ENCODE measurements at regions not wholly inside any gene's neighbourhood (a gene's known extent, or its start where the extent isn't known, plus 50 kb on each side); places are given as distances from the start of the nearest gene placed in this dataset.

- DNase-seq (ENCODE audit: low read depth) = no peak
Observed at GRCh38 chr19:46911456-46911855, 50.7 kb downstream of the ARHGAP35 start.

GRCh38 chr19:46913198-46913851 lies 52.5 kb downstream of the ARHGAP35 start:
- DNase-seq (ENCODE audit: low read depth) = no peak

GRCh38 chr19:46913852-46914430 lies 53.1 kb downstream of the ARHGAP35 start:
- DNase-seq (ENCODE audit: low read depth) = peak; percentile 38

GRCh38 chr19:46915386-46915785 lies 54.6 kb downstream of the ARHGAP35 start:
- no peak for DNase-seq (ENCODE audit: low read depth)

GRCh38 chr19:46917002-46917401 lies 56.2 kb downstream of the ARHGAP35 start:
- DNase-seq (ENCODE audit: low read depth) = no peak

GRCh38 chr19:46919324-46919723 lies 58.5 kb downstream of the ARHGAP35 start:
- DNase-seq (ENCODE audit: low read depth) = peak; percentile 78

- no peak for DNase-seq (ENCODE audit: low read depth)
Observed at GRCh38 chr19:46920362-46920761, 59.6 kb downstream of the ARHGAP35 start.

- DNase-seq (ENCODE audit: low read depth) = no peak
Observed at GRCh38 chr19:46921071-46921470, 60.3 kb downstream of the ARHGAP35 start.

- no peak for DNase-seq (ENCODE audit: low read depth)
Observed at GRCh38 chr19:46922465-46922864, 61.7 kb downstream of the ARHGAP35 start.

GRCh38 chr19:46924874-46925547 lies 64.2 kb downstream of the ARHGAP35 start:
- peak; percentile 32 for DNase-seq (ENCODE audit: low read depth)

- DNase-seq (ENCODE audit: low read depth) = peak; percentile 52
Observed at GRCh38 chr19:46925548-46925950, 64.8 kb downstream of the ARHGAP35 start.

- DNase-seq (ENCODE audit: low read depth) = no peak
Observed at GRCh38 chr19:46926170-46927071, 65.6 kb downstream of the ARHGAP35 start.

GRCh38 chr19:46927106-46927505 lies 66.3 kb downstream of the ARHGAP35 start:
- DNase-seq (ENCODE audit: low read depth) = no peak

GRCh38 chr19:46927893-46928292 lies 67.1 kb downstream of the ARHGAP35 start:
- DNase-seq (ENCODE audit: low read depth) = no peak

GRCh38 chr19:46928951-46929350 lies 68.2 kb downstream of the ARHGAP35 start:
- no peak for DNase-seq (ENCODE audit: low read depth)

- DNase-seq (ENCODE audit: low read depth) = no peak
Observed at GRCh38 chr19:46931202-46931601, 70.4 kb downstream of the ARHGAP35 start.

- peak; percentile 79 for DNase-seq (ENCODE audit: low read depth)
Observed at GRCh38 chr19:46932346-46932745, 71.5 kb downstream of the ARHGAP35 start.

GRCh38 chr19:46935066-46935663 lies 74.4 kb downstream of the ARHGAP35 start:
- no peak for DNase-seq (ENCODE audit: low read depth)

GRCh38 chr19:46943150-46943946 lies 76.3 kb upstream of the NPAS1 start:
- no peak for DNase-seq (ENCODE audit: low read depth)

GRCh38 chr19:46944123-46944748 lies 75.4 kb upstream of the NPAS1 start:
- no peak for DNase-seq (ENCODE audit: low read depth)

Measured in HT1080 (cell line).